Rectal smooth muscle tissue (tissue), 1 donor: ENCODE measurements at regions not wholly inside any gene's neighbourhood (a gene's known extent, or its start where the extent isn't known, plus 50 kb on each side); places are given as distances from the start of the nearest gene placed in this dataset.

Source experiments
- H3K27ac ChIP-seq: one replicate; pipeline ENCODE4 v1.7.0; 2013; ENCODE audit warnings: low read depth, low read length, inconsistent platforms
- H3K27me3 ChIP-seq: one replicate; pipeline ENCODE4 v1.7.0; 2013; ENCODE audit warnings: low read length; ENCODE audit not compliant: control insufficient read depth, insufficient read depth
- H3K36me3 ChIP-seq: one replicate; pipeline ENCODE4 v1.7.0; 2013; ENCODE audit warnings: low read length; ENCODE audit not compliant: control insufficient read depth, insufficient read depth
- H3K4me1 ChIP-seq: one replicate; pipeline ENCODE4 v1.7.0; 2013; ENCODE audit warnings: low read length; ENCODE audit not compliant: control insufficient read depth, insufficient read depth
- H3K4me3 ChIP-seq: one replicate; pipeline ENCODE4 v1.7.0; 2013; ENCODE audit warnings: low read length
- H3K9ac ChIP-seq: one replicate; pipeline ENCODE4 v1.7.0; 2013; ENCODE audit warnings: low read length

DNA sequence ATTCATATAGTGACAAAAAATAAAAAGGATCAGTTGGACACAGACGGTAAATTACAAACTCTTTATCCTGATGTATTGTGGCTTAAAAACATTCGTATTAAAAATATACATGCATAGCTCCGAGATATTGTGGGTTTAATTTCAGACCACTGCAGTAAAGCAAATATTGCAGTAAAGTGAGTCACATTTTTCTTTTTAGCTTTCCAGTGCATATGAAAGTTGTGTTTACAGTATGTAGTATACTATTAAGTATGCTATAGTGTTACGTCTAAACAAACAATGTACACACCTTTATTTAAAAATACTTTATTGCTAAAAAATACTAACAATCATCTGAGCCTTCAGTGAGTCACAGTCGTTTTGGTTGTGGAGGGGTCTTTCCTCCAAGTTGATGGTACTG, 551.8 kb downstream of the CETN3 start:
- Histone ChIP-seq H3K27ac (no peak overlapping the region), H3K4me1 (no peaks in the 10 kb centered on the region), H3K9ac (no peak overlapping the region), H3K36me3 (no peaks in the 10 kb centered on the region), H3K4me3 (no peak overlapping the region), H3K27me3 (no peaks in the 10 kb centered on the region)

DNA sequence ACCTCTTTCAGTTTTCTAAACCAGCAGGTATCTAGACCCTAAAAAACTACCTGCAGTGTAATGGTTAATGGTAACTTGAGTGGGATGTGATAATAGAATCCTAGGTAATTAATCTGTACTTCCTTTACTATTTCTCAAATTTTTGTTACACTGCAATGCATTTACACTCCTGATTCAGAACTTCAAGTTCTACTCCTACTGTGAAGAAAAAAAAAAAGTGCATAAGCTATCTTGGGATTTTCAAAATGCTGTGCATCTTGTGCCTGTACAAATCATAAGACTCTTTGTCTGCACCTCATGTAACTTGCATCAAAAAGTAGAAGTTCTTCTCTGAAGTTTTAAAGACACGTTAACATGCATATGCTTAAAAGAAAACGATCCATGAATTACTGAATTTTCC, 554.1 kb downstream of the CETN3 start:
- Histone ChIP-seq H3K36me3 (no peaks in the 10 kb centered on the region), H3K27me3 (no peaks in the 10 kb centered on the region), H3K4me3 (no peak overlapping the region), H3K4me1 (no peaks in the 10 kb centered on the region), H3K27ac (no peak overlapping the region), H3K9ac (no peak overlapping the region)

DNA sequence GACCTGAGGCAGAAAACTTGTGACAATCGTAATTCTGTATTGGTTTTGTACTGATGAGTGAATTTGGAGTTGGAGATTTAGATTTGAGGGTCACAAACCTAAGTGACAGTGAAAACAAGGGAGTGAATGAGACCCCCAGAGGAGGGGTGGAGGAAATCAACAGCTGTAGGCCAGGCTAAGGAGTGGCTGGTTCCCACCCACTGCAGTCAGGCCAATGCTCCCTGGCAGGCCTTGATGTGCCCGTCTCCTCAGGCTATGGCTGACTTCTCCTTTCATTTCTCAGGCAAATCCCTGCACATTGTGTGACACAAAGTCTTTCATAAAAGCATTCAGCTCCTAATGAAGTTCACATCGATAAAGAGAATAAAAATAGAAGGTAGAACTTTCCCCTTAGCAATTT, 557.6 kb downstream of the CETN3 start:
- Histone ChIP-seq H3K27me3 (no peaks in the 10 kb centered on the region), H3K9ac (no peak overlapping the region), H3K36me3 (no peaks in the 10 kb centered on the region), H3K4me3 (no peak overlapping the region), H3K27ac (no peak overlapping the region), H3K4me1 (no peaks in the 10 kb centered on the region)

DNA sequence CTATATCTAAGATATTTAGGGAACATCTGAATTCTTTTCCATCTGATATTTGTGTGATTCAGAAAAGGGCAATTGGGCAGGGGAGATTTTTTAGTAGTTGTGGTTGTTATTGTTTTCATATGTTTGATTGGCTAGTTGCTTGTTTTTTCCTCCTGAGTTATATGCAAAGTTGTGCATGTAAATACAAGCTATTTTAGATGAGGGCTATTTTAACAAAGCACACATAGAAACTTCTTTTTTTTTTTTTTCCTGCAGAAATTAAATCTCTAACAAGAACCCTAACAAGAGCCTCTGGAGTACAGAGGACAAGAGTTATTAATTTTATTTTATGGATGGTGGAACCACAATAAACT, 559.1 kb downstream of the CETN3 start:
- Histone ChIP-seq H3K27ac (no peak overlapping the region), H3K9ac (no peak overlapping the region), H3K4me1 (no peaks in the 10 kb centered on the region), H3K36me3 (no peaks in the 10 kb centered on the region), H3K4me3 (no peak overlapping the region), H3K27me3 (no peaks in the 10 kb centered on the region)

DNA sequence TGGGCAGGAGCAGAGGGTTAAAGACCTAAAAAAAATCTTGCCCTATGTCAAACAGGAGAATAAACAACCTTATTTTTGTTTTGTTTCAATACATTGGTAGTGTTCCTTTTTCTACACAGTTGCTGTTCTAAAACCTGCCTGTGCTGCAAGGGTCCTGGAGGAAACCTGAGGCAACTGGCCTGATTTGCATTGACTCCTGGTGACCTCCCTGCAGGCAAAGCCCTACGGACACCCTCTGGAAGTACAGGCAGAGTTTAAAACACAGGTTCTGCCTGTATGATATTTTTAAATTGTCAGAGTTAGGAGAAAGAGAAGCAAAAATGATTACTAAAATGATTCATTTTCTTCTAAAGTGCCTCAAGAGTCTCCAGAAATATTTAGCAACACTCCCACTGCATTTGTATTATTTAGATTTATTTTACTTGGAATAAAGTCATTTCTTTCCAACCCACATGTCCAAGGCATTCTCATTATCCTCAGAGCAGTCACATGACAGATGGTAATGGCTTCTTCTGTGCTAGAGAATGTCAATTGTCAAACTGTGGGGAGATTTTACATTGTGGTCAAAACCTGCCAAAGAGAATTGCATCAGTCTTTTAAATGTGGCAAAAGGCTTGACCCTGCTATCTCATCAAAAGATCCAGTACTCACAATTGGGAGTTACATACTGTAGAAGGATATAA, 559.6 kb downstream of the CETN3 start:
- H3K27ac ChIP-seq = no peak overlapping the region
- no peak overlapping the region for H3K9ac ChIP-seq
- H3K4me1 ChIP-seq = no peaks in the 10 kb centered on the region
- H3K4me3 ChIP-seq = no peak overlapping the region
- H3K36me3 ChIP-seq = no peaks in the 10 kb centered on the region
- no peaks in the 10 kb centered on the region for H3K27me3 ChIP-seq

DNA sequence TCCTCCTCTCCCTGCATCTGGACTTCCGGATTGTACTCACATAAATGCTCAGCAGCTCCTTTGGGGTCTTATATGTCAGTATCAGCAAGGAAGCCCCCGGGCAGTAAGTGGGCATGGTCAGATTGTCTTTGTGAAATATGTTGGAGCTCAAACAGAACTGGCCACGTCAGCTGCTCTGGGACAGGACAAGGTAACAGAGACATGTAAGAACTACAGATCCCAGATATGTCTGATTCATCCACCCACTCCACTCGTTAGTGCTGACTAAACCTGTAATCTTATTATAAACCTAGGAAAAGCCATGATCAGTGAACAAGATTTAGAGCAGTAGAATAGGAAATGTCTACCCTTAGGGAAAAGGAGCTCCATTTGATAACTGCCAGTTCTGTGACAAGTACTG, 561.8 kb downstream of the CETN3 start:
- no peaks in the 10 kb centered on the region for H3K36me3 ChIP-seq
- H3K4me1 ChIP-seq = no peaks in the 10 kb centered on the region
- no peak overlapping the region for H3K9ac ChIP-seq
- no peaks in the 10 kb centered on the region for H3K27me3 ChIP-seq
- no peak overlapping the region for H3K27ac ChIP-seq
- H3K4me3 ChIP-seq = no peak overlapping the region

DNA sequence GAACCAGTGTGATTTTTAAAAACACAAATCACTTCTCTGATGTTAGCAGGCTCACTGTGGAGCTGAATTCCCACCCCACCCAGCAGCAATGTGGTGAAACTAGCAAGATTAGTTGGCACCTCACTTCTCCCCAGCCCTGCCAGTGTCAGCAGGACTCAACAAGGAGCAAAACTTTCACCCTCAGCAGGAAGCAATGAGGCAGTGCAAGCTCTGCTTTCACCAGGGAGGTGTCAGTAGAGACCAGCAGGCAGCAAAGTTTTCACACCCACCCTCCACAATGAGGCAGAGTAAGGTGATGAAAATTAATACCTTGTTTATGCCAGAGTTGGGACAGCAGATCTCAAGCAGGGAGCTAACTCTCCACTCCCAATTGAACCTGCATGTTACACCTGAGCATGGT, 565.0 kb downstream of the CETN3 start:
- Histone ChIP-seq H3K36me3 (no peaks in the 10 kb centered on the region), H3K27ac (no peak overlapping the region), H3K27me3 (no peaks in the 10 kb centered on the region), H3K9ac (no peak overlapping the region), H3K4me1 (no peaks in the 10 kb centered on the region), H3K4me3 (no peak overlapping the region)

DNA sequence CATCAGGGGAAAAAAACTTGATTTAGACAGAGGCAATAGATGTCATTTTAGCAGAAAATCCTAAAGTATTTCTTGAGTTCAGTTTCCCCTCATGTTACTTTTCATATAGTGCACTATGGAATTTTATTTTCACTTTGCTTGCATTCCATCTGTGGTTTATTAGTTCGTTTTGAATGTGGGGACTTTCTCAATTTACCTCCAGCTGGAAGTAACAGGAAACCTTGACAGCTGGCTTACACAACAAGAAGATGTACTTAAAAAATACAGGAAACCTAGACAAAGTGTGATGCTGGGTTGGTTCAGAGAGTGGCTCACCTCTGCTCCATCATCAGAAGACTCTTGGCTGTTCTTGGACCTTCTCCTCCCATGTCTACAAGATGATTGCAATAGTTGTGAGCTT, 567.0 kb downstream of the CETN3 start:
- no peaks in the 10 kb centered on the region for H3K4me1 ChIP-seq
- no peak overlapping the region for H3K9ac ChIP-seq
- no peaks in the 10 kb centered on the region for H3K27me3 ChIP-seq
- H3K36me3 ChIP-seq = no peaks in the 10 kb centered on the region
- no peak overlapping the region for H3K4me3 ChIP-seq
- H3K27ac ChIP-seq = no peak overlapping the region

DNA sequence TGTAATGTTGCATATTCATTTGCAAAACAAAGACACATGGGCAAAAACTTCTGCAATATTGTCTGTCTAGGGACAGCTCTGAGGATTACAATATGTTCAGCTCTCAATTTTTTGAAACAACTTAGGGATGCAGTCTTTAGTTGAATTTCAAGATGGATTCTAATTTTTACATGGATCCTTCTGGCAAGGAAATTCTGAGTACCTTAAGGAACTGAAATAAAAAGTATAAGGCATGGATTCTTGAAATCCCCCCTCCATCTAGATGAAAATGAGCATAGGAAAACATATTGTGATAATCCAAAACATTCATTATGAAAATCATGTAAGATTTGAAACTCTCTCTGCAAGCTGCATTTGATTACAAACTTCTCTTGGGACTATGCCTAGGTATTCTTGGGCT, 568.6 kb downstream of the CETN3 start:
- Histone ChIP-seq H3K4me3 (no peak overlapping the region), H3K27ac (no peak overlapping the region), H3K36me3 (no peaks in the 10 kb centered on the region), H3K9ac (no peak overlapping the region), H3K4me1 (no peaks in the 10 kb centered on the region), H3K27me3 (no peaks in the 10 kb centered on the region)

DNA sequence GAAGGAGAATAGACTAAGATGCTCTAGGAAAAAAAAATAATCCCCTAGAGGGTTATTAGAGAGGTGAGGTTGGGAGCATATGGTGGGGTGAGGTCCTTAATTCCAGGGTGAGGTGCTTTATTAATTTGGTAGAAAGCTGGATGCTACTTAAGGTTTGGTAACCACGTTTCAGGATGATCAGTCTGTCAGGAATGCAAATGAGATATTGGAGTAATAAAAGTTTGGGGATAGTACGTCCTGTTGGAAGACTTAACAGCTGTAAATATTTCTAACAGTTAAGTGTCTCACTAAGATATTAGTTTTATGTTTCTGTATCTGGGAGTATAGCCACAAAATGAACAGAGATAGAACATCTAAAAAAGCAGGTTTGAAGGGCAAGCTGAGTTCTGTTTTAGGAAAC, 578.9 kb downstream of the CETN3 start:
- no peak overlapping the region for H3K4me3 ChIP-seq
- no peak overlapping the region for H3K9ac ChIP-seq
- H3K36me3 ChIP-seq = no peaks in the 10 kb centered on the region
- no peaks in the 10 kb centered on the region for H3K27me3 ChIP-seq
- no peak overlapping the region for H3K27ac ChIP-seq
- peaks cover 3% of the 10 kb centered on the region for H3K4me1 ChIP-seq

DNA sequence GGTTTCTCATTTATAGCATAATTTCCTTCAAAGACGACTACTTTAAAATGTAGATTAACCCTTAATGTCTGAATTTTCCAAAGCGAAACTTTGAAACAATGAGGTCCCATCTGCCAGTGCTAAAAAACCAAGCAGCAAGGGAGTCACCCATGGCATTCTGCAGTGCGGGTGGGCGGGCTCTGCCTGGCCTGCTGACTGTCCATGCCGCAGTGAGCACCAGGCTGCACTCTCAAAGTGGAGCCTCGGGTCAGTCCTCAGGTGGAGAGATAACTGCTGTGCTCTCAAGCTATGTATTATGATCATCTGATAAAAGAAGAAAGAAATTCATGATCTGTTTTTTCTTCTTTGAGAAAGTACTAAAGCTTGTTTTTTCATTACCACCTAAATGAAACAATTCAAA, 581.6 kb downstream of the CETN3 start:
- Histone ChIP-seq H3K4me3 (no peak overlapping the region), H3K27me3 (no peaks in the 10 kb centered on the region), H3K4me1 (peaks cover 3% of the 10 kb centered on the region), H3K9ac (no peak overlapping the region), H3K36me3 (no peaks in the 10 kb centered on the region), H3K27ac (no peak overlapping the region)

DNA sequence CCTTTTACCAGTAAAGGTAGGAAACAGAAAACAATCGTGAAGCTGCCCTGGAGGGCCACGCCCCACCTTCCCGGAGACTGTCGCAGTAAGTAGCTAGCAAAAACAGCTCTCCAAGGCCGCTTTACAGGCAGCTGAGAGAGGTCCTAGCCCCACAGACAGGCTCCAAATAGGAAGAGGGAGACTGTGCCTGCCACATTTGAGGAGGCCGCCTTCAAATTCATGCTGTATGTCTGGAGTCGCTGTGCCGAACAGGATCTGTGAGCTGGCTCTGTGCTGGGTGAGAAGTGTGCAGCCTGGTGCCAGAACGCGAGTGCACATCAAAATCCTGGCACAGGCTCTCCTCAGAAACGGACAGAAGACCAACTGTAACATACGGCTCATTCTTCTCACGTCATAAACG, 582.2 kb downstream of the CETN3 start:
- Histone ChIP-seq H3K27ac (no peak overlapping the region), H3K4me1 (peaks cover 3% of the 10 kb centered on the region), H3K4me3 (no peak overlapping the region), H3K36me3 (no peaks in the 10 kb centered on the region), H3K27me3 (no peaks in the 10 kb centered on the region), H3K9ac (no peak overlapping the region)

DNA sequence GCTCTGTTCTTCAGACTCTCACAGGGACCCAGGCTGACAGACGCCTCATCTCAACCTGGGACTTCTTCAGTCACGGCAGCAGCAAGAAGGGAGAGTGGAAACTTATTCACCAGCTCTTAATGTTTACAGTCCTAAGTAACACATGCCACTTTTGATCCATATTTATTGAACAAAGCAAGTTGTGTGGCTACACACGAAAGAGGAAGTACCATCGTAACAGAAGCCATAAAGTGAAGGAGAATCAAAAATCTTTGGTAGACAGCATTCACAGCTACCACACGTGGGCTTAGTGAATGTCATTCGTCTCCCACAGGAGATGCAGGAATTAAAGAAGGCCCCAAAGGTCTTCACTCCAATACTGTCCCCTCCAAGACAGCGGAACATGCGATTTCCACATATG, 582.6 kb downstream of the CETN3 start:
- peaks cover 3% of the 10 kb centered on the region for H3K4me1 ChIP-seq
- H3K9ac ChIP-seq = no peak overlapping the region
- no peaks in the 10 kb centered on the region for H3K36me3 ChIP-seq
- no peak overlapping the region for H3K4me3 ChIP-seq
- no peaks in the 10 kb centered on the region for H3K27me3 ChIP-seq
- H3K27ac ChIP-seq = no peak overlapping the region
